GM19351 (cell line): ENCODE measurements at regions not wholly inside any gene's neighbourhood (a gene's known extent, or its start where the extent isn't known, plus 50 kb on each side); places are given as distances from the start of the nearest gene placed in this dataset.

ENCODE experiments used
- ATAC-seq: cut with Tn5 transposase; IDR thresholded peaks from one replicate; pipeline ENCODE4 v1.9.1; 2021; ENCODE audit warnings: mild to moderate bottlenecking, moderate library complexity; ENCODE audit not compliant: unreplicated experiment

DNA sequence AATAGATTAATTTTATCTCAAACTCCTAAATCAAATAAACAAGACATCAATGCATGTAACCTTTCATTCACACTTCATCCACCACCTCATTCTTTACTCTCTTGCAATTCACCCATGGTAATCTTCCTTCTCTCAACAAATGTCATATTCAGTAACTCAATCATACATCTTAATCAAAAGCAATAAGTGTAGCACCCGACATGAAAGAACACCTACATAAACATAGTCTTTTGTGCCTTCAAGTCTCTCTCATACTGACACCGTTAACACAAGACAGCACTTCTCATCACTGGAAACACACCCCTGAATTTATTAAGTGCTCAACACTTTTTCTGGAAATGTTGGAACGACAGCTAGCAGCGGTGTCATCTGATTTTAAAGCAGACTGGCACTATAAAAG lies 225.9 kb downstream of the TTLL7 start:
- ATAC-seq: no peak

DNA sequence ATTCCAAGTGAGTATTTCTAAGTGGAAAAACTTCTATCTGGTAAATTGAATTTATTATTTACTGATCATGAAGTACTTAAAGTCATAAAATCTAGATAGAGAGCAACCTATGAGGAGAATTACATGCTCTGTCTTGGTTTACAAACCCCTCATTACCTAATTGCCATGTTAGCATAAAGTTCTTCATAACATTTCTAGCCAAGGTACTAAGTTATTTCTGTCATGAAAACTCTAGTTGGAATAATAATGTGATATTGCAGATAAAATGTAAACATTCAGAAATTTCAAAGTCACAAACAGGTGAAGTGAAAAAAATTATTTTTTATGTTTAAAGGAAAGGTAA lies 228.6 kb downstream of the TTLL7 start:
- ATAC-seq: no peak

DNA sequence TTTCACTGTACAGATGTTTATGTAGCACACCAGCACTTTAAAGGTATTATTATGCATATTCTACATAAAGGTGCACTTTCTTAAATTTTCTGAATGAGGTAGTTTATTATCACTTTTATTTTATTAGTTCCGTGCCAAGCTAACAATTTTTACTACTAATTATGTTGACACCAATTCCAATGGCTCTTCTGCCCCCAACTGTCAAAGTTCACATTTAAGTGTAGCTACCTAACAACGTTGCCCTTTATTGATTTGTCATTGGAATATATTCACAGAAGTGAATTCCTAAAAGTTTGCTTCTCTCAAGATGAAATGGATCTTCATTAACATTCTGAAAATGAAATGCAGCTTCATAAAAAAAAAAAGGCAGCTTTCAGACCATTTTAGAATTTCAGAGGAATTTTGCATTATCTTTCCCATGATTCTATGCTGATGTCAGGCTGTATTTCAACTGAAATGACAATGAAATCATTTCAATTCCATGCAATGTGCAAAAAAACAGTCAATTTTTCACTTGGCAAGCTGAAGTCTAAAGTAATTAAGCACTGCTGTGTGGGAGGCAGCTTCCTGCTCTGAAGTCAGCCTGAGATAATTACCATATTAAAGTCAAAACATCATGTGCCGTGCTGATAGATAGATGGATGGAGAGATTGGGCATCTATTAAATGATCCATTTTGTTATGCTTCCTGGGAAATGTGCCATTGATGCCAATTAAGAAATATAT lies 229.2 kb downstream of the TTLL7 start:
- peak; percentile 62 for ATAC-seq

DNA sequence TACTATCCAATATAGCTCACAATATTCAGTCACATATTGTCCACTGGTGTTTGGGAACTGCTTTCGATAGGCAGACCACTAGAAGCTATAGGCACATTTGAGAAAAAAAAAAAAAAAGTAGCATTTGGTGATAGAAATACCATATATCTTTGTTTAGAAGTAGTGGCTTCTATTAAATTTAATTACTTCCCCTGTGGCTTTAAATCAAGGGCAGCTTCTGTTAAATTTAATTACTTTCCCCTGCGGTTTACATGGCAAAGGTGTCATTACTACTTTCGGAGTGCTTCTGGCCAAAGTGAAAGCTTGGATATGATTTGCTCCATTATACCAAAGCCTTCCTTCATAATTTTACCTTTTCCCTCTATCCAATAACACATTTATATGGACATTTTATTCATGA lies 229.9 kb downstream of the TTLL7 start:
- ATAC-seq: no peak

DNA sequence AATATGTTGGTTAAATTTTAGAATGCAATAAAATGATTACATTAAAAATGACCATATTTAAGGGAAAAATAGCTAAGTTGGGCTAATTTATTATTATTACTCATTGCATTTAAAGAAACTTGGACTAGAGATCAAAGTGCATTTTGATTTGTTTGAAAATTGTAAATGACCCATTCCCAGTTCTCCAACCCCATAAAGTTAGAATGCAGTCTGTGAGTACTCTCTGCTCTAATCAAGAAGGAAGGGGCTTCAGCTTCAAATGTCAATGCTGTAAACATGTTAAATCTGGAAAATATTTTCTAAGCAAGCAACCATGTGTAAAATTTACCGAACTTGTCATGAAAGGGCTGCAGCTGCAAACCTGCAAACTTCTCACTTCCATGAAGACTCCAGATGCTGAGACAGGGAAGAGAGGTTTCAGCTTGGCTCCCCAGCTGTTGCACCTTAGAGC lies 232.7 kb downstream of the TTLL7 start:
- ATAC-seq: no peak

DNA sequence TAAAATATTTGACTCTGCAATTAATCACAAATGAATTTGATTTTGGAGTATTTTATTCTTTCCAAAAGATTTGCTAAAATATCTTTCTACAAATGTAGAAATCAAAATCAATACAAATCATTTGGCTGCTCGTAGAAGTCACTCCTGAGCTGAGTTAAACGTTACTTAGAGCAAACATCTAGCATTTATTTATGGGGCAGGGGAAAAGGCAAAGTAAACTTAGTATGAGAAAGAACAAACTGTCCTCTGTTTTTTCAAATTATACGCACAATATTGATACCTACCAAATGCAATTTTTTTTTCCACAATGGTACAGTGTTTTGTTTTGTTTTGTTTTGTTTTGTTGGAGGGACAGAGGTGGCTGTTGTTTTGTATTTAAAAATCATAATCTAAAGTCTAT lies 233.8 kb downstream of the TTLL7 start:
- no peak for ATAC-seq

DNA sequence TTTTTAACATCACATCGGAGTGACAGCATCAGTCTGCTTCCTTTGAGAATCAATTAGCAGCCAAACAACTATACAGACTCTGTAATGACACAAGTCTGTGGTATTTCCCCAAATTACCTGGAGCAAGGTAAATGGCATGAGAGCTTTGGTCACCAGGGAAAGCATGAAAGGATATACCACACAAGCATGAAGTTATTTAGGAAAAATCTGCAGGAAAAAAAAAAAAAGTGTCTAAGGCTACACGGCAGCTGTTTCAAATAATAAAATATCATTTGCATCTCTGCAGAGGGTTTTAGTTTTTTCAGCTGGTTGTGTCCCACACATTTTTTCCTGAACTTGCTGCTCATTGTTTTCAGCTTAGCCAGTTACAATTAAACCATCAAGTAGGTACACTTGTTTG lies 234.7 kb downstream of the TTLL7 start:
- no peak for ATAC-seq

DNA sequence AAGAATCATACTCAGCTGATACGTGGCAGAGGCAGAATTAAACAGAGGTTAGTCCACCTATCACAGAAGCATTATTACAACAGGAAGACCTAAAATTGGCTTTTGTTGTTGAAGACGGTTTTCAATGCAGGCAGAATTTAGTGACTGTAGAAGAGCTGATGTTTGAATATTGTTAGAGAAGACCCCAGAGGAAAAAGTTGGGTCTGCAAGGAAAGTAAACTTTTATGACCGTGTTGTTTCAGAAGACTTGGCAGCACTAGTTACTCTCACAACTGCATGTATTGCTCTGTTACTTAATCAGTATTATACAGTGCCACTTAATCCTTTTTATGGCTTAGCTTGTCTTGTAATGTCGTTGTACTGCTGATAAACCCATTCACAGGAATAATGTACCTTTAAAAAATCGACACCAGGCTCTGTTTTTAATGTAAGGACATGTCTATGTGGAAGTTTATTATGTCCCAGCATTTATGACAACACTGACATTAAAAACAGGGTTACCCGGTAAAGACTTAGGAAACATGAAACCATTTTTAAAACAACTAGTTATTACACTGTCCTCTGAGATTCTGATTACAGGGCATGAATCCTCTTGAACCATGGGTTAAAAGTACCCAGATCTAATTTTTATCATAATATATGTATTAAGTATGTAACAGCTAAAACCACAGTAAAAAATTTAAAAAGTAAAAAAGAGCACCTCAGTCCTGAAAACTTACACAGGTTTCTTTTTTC lies 235.4 kb downstream of the TTLL7 start:
- ATAC-seq: no peak

DNA sequence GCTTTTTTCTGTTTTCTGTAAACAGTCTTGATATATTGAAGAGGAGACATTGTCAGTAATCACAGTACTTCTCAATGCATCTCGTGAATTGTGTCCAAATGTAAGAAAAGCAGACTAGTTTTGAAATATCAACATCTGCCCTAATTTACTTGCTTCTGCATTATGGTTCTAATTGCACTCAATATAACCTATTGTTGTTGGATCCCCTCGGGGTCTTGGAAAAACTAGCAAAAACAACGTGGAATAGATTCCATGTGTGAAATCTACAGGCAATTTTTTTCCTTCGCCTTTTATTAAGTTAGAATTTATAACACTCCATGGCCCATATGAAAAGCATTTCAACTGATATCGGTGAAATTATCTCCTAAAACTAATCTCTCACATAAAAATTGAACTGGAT lies 236.5 kb downstream of the TTLL7 start:
- no peak for ATAC-seq

DNA sequence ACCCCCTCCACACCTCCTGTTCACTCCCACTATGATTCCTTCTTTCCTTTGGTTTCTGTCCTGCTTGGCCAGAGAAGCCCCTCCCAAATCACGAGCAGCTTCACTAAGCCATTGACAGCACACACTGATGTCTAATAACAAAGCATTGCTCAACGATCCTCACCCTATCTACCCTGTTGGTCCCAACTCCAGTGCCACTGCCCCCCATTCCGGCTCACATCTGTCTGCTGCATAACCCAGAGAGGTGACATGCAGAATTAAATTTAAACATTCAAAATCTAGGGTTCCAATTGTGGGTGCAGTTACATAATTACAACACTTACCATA lies 236.9 kb downstream of the TTLL7 start:
- ATAC-seq: no peak

DNA sequence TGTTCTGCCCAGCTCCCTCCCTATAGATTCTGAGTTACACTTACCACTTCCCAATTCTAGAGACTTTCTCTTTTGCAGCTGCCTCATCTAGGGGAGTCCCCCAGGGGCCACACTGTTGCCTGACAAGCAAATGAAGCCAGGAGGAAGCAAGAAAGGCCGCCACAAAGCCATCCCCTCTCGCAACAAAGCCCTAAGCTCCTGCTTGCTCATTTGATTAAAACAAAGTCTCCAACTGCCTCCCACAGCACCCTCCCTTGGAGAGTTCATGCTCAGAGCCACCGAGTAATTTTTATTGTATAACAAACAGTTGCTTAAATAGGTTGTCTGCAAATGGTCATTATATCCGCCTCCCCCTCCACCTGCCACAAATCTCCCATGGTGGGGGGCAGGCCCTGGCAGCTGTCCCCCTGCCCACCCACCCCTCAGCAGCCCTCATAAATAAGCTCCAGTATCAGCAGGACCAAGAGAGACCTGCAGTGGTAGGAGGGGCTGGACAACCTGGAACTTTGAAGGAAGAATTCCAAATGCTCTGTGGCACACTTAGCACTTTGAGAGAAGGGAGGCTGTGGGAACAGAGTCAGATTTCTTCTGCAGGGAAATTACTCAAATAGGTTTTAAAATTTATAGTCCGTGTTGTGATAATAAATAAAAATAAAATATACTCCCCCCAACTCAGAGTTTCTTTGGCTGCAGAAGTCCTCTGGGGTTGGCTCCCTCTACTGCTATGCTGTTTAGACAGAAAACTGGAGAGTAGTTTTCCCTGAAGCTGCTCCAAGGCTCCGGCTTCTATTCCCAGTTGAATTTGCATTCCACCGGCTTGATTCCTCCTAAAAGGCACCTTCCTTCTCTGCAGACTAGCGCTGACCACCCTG lies 237.5 kb downstream of the TTLL7 start:
- ATAC-seq: peak; percentile 99

DNA sequence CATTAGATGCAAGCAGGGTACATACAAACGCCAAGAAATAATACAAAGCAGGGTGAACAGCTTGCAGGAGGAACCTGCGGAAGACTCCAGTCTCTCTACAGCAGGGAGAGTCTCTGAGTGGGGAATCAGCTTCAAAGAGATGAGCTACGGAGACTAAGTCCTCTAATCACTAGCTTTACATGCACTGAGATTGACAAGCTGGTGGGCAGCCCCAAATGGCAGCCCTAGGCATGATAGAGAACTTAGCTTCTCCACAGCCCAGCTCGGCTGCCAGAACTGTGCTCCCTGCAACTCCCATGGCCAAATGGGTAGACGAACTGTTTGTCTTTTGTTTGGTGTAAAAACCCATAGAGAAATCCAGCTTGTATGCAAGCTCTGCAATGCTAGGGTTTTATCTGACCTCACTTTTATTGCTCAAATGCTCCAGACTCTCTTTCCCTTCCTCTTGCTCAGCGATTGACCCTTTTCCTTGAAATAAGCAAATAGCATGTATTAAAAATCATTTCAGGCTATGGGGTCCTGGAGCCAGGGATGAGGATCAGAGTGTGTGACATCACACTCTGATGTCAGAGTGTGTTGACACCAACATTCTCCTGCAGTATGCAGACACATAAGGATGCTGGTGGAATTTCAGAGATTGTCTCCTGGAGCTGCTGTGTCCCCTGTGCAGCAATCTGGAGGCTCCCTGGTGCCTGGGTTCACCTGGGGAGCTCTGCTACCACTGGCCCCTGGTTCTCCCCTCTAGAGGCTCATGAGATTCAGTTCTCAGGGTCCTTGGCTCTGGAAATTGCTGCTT lies 238.5 kb downstream of the TTLL7 start:
- peak; percentile 26 for ATAC-seq

DNA sequence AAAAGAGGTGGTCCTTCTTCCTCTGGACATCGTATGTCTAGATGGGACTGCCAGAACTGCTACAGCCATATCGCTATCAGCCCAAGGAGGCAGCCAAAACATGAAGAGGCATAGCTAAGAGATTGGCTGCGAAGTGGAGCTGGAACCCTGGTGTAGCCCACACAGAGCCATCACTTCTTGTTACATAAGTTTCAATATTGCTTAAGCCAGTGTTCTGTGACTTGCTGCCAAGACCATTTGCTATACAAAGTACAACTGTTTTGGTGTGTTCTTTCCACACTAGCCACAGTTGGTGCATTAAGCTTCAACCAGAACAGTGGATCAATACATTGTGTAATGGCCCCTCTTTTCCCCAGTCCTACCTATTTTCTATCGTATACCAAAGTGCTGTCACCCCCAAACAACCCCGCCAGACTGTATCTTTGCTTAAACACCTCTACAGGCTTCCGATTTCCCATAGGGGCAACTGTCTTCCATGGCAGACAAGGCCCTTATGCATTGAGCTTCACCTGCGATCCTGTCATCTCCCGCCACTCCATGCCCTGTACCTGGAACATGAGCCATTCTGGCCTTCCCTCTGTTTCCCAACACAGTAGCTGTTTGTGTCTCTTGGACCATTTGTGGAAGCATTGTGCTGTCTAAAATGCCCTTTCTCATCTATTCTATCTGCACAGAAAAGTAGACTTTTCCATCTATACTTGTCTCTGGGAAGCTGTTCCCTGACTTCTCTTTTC lies 241.8 kb downstream of the TTLL7 start:
- ATAC-seq: no peak

DNA sequence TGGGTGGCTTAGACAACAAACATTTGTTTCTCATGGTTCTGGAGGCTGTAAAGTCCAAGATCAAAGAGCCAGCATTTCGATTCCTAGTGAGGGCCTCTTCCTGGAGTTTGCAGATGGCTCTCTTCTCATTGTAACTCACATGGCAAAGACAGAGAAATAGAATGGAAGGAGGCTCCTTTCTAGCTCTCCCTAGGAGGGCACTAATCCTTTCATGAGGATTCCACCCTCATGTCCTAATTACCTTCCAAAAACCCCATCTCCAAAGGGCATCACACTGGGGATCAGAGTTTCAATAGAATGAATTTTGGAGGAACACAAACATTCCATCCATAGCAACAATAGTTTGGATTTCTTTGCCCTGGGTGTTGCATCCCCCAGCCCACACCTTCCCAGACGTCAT lies 247.3 kb downstream of the TTLL7 start:
- ATAC-seq: no peak

DNA sequence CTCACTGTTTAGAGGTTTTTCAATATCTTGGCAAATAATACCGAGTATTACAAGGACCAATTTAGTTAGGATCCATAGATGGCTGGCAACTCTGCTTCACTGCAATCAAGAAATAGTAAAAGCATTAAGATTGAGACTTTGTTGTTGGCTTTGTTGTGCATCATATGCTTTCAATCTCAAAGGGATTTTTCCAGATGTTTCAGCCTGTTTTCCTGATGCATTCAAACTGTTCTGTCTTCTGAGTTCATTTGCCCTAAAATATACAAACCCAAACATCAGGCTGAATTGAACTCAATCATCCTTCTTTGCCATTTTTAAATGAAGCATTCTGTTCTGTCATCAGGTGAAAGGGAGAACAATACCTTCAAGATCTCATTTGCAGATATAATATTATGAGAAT lies 248.7 kb downstream of the TTLL7 start:
- no peak for ATAC-seq

DNA sequence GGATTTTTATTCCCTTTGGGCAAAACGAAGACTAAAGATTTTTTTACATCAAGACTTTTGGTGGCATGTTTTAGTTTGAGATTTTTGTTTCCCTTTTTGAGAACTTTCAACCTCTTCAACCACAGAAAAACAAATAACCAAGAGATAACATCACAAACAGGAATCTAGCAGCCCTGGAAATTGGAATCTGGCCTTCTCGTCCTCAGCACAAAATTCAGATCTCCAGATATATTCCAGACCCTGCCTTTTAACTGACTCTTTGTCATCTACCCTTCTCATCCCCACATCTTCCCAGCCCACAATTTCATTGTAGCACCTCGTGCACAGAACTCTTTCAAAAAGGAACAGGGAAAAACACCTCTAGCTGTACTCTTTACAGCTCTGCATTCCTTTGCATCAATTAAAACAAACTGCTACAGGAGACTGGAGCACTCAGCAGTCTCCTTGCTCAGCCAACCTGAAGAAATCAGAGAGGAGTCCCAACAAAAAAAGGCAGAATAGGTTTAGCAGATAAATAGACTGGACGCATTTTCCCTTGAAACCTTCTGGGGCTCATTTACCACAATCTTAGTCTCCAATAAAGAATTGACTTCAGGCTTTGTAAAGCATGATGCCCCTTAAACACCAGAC lies 251.0 kb downstream of the TTLL7 start:
- no peak for ATAC-seq

DNA sequence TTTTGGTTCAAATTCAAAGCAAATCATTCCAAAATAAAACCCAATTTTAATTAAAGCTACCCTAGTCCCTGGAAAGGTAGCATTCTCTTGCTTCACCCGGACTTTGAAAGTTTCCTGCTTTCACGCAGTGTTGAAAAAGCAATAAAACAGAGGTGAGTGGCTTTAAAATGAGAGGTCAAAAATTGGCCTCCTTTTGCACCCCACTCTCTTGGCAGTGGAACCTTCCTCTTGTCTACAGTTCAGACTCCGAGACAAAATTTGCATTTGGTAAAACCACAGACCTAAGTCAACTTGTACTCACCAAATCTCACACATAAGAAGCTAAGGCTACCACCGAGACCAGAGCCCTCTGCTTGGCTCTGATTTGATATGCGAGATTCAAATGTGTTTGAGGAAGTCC lies 252.7 kb downstream of the TTLL7 start:
- peak; percentile 98 for ATAC-seq

DNA sequence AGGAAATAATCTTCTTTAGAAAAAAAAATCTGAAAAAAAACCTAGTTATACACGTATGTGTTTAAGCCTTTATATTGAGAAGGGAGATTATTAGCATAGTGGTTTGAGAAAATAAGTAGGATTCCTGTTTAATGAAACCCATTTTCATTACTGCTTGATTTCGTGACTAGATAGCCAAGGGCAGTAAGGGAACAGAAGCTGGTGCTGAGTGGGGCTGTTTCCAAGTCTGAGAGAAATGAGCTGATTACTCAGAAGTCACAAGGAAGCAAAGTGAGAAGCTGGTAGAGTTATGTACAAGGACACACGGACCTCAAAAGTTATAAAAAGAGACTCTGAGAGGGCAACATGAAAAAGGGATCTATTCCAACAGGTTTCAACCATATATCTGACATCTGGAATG lies 256.5 kb downstream of the TTLL7 start:
- ATAC-seq: no peak

DNA sequence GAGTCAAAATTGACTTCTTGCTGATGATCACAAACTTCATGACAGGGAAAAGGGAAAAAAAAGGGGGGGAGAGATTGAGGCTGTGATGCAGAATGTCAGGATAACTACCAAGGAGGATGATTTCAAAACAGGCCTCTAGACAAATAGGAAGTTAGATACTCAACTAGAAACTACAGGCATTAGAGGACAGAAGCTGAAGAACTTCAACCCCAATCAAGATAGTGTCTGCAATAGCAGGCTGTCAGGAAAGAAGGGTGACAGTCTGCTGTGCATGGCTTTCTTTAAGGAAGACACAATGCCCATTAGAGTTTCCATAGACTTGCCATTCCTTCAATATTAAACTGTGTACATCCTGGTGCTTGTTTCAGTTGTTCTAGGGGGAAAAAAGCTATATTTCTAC lies 257.2 kb downstream of the TTLL7 start:
- ATAC-seq: no peak

DNA sequence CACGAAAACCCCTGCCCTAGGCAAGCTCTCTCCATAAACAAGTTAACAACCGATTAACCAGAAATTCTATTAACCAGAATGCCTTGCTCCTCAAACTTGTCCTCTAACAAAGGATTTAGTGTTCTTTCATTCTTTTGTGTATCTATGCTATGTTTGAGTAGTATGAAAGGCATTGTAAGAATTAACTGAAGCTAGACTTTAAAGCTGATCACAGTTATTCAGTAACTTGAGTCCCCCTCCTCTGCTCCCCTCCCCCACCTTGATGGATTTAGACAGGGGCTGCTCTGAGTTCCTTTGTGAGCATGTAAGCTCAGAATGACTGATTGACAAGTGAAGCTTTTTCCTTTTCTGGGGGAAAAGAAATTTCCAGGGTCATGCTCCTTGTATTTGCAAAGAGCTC lies 257.6 kb downstream of the TTLL7 start:
- no peak for ATAC-seq
